ENCODE measurements at regions not wholly inside any gene's neighbourhood (a gene's known extent, or its start where the extent isn't known, plus 50 kb on each side); places are given as distances from the start of the nearest gene placed in this dataset.
"Not testable (repeated sequence)": the region's sequence is repeated elsewhere in the genome, so short reads cannot be mapped to it uniquely, and the experiment has no call there.

DNA sequence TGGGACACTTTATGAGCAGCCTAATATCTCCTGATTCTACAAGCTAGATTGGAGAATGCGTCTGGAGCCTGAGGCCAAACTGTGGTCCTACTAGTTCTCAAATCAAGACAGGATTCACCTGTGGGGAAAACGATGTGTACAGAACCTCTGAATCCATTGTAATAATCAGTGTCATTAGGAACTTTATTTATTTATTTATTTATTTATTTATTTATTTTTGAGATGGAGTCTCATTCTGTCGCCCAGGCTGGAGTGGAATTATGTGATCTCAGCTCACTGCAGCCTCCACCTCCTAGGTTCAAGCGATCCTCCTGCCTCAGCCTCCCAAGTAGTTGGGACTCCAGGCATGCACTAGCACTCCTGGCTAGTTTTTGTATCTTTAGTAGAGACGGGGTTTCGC, 52.6 kb upstream of the KIF26B start:
- TF ChIP-seq POLR2AphosphoS5 (IDR thresholded peaks at IDR 0.05; ENCODE audit: insufficient read depth, low read depth, low read length); JUN (IDR thresholded peaks at IDR 0.05; ENCODE audit: borderline replicate concordance, insufficient read depth, insufficient read length, low read depth); POLR2A (IDR thresholded peaks at IDR 0.05; ENCODE audit: low read depth, low read length); EZH2 (IDR thresholded peaks at IDR 0.05; ENCODE audit: borderline replicate concordance, low read depth, low read length, severe bottlenecking); GATA2 (IDR thresholded peaks at IDR 0.05; ENCODE audit: insufficient read depth, insufficient read length, low read depth, low read length): not testable (repeated sequence)
- TF ChIP-seq, protein P1, sequence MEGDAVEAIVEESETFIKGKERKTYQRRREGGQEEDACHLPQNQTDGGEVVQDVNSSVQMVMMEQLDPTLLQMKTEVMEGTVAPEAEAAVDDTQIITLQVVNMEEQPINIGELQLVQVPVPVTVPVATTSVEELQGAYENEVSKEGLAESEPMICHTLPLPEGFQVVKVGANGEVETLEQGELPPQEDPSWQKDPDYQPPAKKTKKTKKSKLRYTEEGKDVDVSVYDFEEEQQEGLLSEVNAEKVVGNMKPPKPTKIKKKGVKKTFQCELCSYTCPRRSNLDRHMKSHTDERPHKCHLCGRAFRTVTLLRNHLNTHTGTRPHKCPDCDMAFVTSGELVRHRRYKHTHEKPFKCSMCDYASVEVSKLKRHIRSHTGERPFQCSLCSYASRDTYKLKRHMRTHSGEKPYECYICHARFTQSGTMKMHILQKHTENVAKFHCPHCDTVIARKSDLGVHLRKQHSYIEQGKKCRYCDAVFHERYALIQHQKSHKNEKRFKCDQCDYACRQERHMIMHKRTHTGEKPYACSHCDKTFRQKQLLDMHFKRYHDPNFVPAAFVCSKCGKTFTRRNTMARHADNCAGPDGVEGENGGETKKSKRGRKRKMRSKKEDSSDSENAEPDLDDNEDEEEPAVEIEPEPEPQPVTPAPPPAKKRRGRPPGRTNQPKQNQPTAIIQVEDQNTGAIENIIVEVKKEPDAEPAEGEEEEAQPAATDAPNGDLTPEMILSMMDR (IDR thresholded peaks at IDR 0.05; ENCODE audit: extremely low read depth in 1 of 2, insufficient read depth in 1 of 2, low read depth in 1 of 2, low read length in 2 of 2), result not testable (repeated sequence)
- TF ChIP-seq, protein P2, sequence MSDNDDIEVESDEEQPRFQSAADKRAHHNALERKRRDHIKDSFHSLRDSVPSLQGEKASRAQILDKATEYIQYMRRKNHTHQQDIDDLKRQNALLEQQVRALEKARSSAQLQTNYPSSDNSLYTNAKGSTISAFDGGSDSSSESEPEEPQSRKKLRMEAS (IDR thresholded peaks at IDR 0.05; ENCODE audit: insufficient read depth, insufficient read length), result not testable (repeated sequence)
